ENCODE measurements at regions not wholly inside any gene's neighbourhood (a gene's known extent, or its start where the extent isn't known, plus 50 kb on each side); places are given as distances from the start of the nearest gene placed in this dataset.

DNA sequence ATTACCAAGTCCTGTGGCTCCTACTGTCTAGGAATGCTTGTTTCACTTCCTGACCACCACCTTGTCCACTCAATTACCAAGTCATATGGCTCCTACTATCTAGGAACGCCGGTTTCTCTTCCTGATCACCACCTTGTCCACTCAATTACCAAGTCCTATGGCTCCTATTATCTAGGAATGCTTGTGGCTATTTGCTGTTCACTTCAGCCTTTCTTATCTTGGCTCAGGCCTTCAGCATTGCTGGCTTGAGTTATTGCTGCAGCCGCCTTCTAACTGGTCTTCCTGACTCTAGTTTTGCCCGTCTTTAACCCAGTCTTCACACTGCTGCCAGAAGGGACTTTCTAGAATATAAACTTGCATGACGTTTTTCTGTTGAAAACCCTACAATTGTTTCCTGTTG lies 82.5 kb upstream of the GAREM1 start:
- TF ChIP-seq CTCF (IDR thresholded peaks at IDR 0.05): no peak
- no peak for TF ChIP-seq POLR2A (IDR thresholded peaks at IDR 0.05)

All from esophagus squamous epithelium (tissue), 4 donors.